ENCODE measurements at regions not wholly inside any gene's neighbourhood (a gene's known extent, or its start where the extent isn't known, plus 50 kb on each side); places are given as distances from the start of the nearest gene placed in this dataset.

- TF ChIP-seq CTCF (IDR thresholded peaks at IDR 0.05), result no peak
- TF ChIP-seq POLR2A (IDR thresholded peaks at IDR 0.05), result no peak
- no peak for TF ChIP-seq POLR2AphosphoS5 (IDR thresholded peaks at IDR 0.05)
Measured at GRCh38 chr5:3335301-3335700, 260.3 kb upstream of the IRX1 start.

Measured in breast epithelium (tissue), 3 donors.